ENCODE measurements at regions not wholly inside any gene's neighbourhood (a gene's known extent, or its start where the extent isn't known, plus 50 kb on each side); places are given as distances from the start of the nearest gene placed in this dataset.
A peak's percentile ranks its signal among the peaks of the same experiment; 100 is the strongest.
"Not testable (repeated sequence)": the region's sequence is repeated elsewhere in the genome, so short reads cannot be mapped to it uniquely, and the experiment has no call there.

DNA sequence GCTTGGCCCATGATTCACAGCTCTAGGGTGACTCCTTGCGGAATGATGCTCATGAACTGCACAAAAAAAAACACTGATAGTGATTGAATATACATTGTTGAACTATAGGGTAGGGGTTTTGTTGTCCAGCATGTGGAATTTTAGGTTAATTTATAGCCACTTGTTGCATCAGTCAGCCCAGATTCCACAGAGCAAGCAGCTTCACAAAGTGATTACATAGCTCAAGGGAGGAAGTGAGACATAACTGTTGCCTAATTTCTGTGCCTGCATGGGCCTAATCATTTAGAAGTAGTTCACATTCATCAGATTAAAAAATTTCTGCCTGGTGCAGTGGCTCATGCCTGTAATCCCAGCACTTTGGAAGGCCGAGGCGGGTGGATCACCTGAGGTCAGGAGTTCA is 142.2 kb upstream of the ZNF722 start:
- H2AK5ac ChIP-seq (ENCODE audit: low read length); H2BK120ac ChIP-seq (ENCODE audit: low read depth, low read length); H3K56ac ChIP-seq (ENCODE audit: low read length); H2BK5ac ChIP-seq (ENCODE audit: low read length); H3K4me2 ChIP-seq (ENCODE audit: low read length); H3K4me1 ChIP-seq (ENCODE audit: control insufficient read depth, low read depth, low read length); H2BK15ac ChIP-seq (replicated peaks; ENCODE audit: low read depth); H3K4ac ChIP-seq (ENCODE audit: low read depth, low read length); H3K36me3 ChIP-seq (ENCODE audit: control insufficient read depth, insufficient read depth, low read length); H3K18ac ChIP-seq (ENCODE audit: low read length); H3K27me3 ChIP-seq (ENCODE audit: insufficient read depth, low read length, poor library complexity); H3K23ac ChIP-seq (ENCODE audit: low read length); H3K79me2 ChIP-seq (ENCODE audit: control insufficient read depth, insufficient read depth, low read length); H4K5ac ChIP-seq (ENCODE audit: low read length); H3K27ac ChIP-seq (ENCODE audit: low read depth, low read length); H3K79me1 ChIP-seq (ENCODE audit: low read length); H3K4me3 ChIP-seq (ENCODE audit: low read length); H4K8ac ChIP-seq (ENCODE audit: low read depth, low read length); DNase-seq; H3K9ac ChIP-seq (ENCODE audit: low read length): not testable (repeated sequence)
- no CpG with 5 or more reads among the region's 3 CpGs for WGBS (ENCODE audit: extremely low coverage, insufficient coverage, low lambda C conversion rate)

DNA sequence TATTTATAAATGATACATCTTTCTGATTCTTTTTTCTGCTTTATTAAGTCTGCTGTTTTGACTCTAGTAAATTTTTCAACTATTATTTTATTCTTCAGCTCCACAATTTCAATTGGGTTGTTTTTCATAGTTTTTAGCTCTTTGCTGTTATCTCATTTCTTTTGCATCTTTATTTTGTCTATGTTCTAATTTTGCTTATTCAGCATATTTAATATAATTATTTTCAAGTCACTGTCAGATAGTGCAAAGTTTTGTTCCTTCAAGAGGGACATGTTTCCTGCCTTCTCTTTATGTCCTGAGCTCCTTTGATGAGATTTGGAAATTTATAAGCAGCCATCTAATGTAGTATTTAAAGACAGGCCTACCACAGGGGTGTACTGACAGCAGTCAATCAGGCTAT is 131.5 kb upstream of the ZNF722 start:
- H2BK15ac ChIP-seq (replicated peaks; ENCODE audit: low read depth): no peak overlapping the region
- no peak overlapping the region for H3K56ac ChIP-seq (ENCODE audit: low read length)
- no peak overlapping the region for H2BK5ac ChIP-seq (ENCODE audit: low read length)
- no peak overlapping the region for H3K4me2 ChIP-seq (ENCODE audit: low read length)
- no peak overlapping the region for H3K18ac ChIP-seq (ENCODE audit: low read length)
- no peak overlapping the region for H3K23ac ChIP-seq (ENCODE audit: low read length)
- H3K36me3 ChIP-seq (ENCODE audit: control insufficient read depth, insufficient read depth, low read length): no peaks in the 10 kb centered on the region
- no peaks in the 10 kb centered on the region for H3K79me1 ChIP-seq (ENCODE audit: low read length)
- no peak overlapping the region for H2AK5ac ChIP-seq (ENCODE audit: low read length)
- H3K9ac ChIP-seq (ENCODE audit: low read length): no peak overlapping the region
- H3K4me1 ChIP-seq (ENCODE audit: control insufficient read depth, low read depth, low read length): no peaks in the 10 kb centered on the region
- H2BK120ac ChIP-seq (ENCODE audit: low read depth, low read length): no peak overlapping the region
- DNase-seq: no peak
- no peak overlapping the region for H4K8ac ChIP-seq (ENCODE audit: low read depth, low read length)
- no peak overlapping the region for H3K27ac ChIP-seq (ENCODE audit: low read depth, low read length)
- no peak overlapping the region for H3K4ac ChIP-seq (ENCODE audit: low read depth, low read length)
- no peak overlapping the region for H3K4me3 ChIP-seq (ENCODE audit: low read length)
- H3K79me2 ChIP-seq (ENCODE audit: control insufficient read depth, insufficient read depth, low read length): no peaks in the 10 kb centered on the region
- no peaks in the 10 kb centered on the region for H3K27me3 ChIP-seq (ENCODE audit: insufficient read depth, low read length, poor library complexity)
- no peak overlapping the region for H4K5ac ChIP-seq (ENCODE audit: low read length)

DNA sequence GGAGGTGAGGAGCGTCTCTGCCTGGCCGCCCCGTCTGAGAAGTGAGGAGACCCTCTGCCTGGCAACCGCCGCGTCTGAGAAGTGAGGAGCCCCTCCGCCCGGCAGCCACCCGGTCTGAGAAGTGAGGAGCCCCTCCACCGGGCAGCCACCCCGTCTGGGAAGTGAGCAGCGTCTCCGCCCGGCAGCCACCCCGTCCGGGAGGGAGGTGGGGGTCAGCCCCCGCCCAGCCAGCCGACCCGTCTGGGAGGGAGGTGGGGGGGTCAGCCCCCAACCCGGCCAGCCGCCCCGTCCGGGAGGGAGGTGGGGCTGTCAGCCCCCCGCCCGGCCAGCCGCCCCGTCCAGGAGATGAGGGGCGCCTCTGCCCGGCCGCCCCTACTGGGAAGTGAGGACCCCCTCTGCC is 124.4 kb upstream of the ZNF722 start:
- WGBS (ENCODE audit: extremely low coverage, insufficient coverage, low lambda C conversion rate): no CpG with 5 or more reads among the region's 30 CpGs
- not testable (repeated sequence) for H3K79me2 ChIP-seq (ENCODE audit: control insufficient read depth, insufficient read depth, low read length); H4K5ac ChIP-seq (ENCODE audit: low read length); H3K36me3 ChIP-seq (ENCODE audit: control insufficient read depth, insufficient read depth, low read length); H3K4me3 ChIP-seq (ENCODE audit: low read length); DNase-seq; H3K4ac ChIP-seq (ENCODE audit: low read depth, low read length); H2BK5ac ChIP-seq (ENCODE audit: low read length); H4K8ac ChIP-seq (ENCODE audit: low read depth, low read length); H2AK5ac ChIP-seq (ENCODE audit: low read length); H3K79me1 ChIP-seq (ENCODE audit: low read length); H3K27me3 ChIP-seq (ENCODE audit: insufficient read depth, low read length, poor library complexity); H3K56ac ChIP-seq (ENCODE audit: low read length); H3K18ac ChIP-seq (ENCODE audit: low read length); H2BK15ac ChIP-seq (replicated peaks; ENCODE audit: low read depth); H3K4me1 ChIP-seq (ENCODE audit: control insufficient read depth, low read depth, low read length); H2BK120ac ChIP-seq (ENCODE audit: low read depth, low read length); H3K4me2 ChIP-seq (ENCODE audit: low read length); H3K23ac ChIP-seq (ENCODE audit: low read length); H3K9ac ChIP-seq (ENCODE audit: low read length); H3K27ac ChIP-seq (ENCODE audit: low read depth, low read length)

DNA sequence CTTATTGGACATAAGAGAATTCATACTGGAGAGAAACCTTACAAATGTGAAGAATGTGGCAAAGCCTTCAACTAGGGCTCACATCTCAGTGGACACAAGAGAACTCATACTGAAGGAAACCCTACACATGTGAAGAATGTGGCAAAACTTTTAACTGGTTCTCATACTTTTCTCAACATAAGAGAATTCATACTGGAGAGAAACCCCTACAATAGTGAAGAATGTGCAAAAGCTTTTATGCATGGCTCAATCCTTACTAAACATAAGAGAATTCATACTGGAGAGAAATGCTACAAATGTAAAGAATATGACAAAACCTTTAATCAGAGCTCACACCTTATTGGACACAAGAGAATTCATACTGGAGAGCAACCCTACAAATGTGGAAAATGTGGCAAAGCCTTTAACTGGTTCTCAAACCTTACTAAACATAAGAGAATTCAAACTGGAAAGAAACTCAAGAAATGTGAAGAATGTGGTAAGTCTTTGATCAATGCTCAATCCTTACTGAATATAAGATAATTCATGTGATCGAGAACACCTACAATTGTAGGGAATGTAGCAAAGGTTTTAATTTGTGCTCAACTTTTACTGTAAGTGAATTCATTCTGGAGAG is 121.8 kb upstream of the ZNF722 start:
- H2BK120ac ChIP-seq (ENCODE audit: low read depth, low read length): no peak overlapping the region
- no peak overlapping the region for H3K4me3 ChIP-seq (ENCODE audit: low read length)
- peak; percentile 0 for DNase-seq
- H3K27ac ChIP-seq (ENCODE audit: low read depth, low read length): no peak overlapping the region
- no peak overlapping the region for H4K8ac ChIP-seq (ENCODE audit: low read depth, low read length)
- H3K56ac ChIP-seq (ENCODE audit: low read length): no peak overlapping the region
- H2BK15ac ChIP-seq (replicated peaks; ENCODE audit: low read depth): no peak overlapping the region
- H3K79me1 ChIP-seq (ENCODE audit: low read length): no peaks in the 10 kb centered on the region
- no peak overlapping the region for H2BK5ac ChIP-seq (ENCODE audit: low read length)
- H3K18ac ChIP-seq (ENCODE audit: low read length): no peak overlapping the region
- H3K36me3 ChIP-seq (ENCODE audit: control insufficient read depth, insufficient read depth, low read length): no peaks in the 10 kb centered on the region
- no peak overlapping the region for H2AK5ac ChIP-seq (ENCODE audit: low read length)
- no peaks in the 10 kb centered on the region for H3K79me2 ChIP-seq (ENCODE audit: control insufficient read depth, insufficient read depth, low read length)
- no peaks in the 10 kb centered on the region for H3K4me1 ChIP-seq (ENCODE audit: control insufficient read depth, low read depth, low read length)
- no peaks in the 10 kb centered on the region for H3K27me3 ChIP-seq (ENCODE audit: insufficient read depth, low read length, poor library complexity)
- no peak overlapping the region for H3K9ac ChIP-seq (ENCODE audit: low read length)
- H3K4ac ChIP-seq (ENCODE audit: low read depth, low read length): no peak overlapping the region
- no peak overlapping the region for H3K4me2 ChIP-seq (ENCODE audit: low read length)
- no peak overlapping the region for H3K23ac ChIP-seq (ENCODE audit: low read length)
- H4K5ac ChIP-seq (ENCODE audit: low read length): no peak overlapping the region
- WGBS (ENCODE audit: extremely low coverage, insufficient coverage, low lambda C conversion rate): no CpG with 5 or more reads among the region's 1 CpG

DNA sequence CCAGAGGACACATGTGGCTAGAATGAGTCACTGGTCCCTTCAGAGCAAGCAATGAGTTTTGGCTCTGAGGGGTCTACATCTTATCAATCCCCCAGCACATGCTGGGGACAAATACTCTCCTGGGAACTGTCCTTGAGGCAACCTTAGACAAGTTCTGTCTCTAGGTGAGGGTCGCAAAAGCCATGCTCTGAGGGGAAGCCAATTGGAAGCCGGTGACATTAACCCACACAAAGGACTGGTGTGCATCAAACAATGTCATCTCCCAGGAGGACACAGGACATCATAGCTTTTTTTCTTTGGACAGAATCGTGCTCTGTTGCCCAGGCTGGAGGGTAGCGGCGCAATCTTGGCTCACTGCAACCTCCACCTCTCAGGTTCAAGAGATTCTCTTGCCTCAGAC is 111.6 kb upstream of the ZNF722 start:
- Histone ChIP-seq H3K9ac (ENCODE audit: low read length) (no peak overlapping the region), H3K4me2 (ENCODE audit: low read length) (no peak overlapping the region), H3K27ac (ENCODE audit: low read depth, low read length) (no peak overlapping the region), H3K79me2 (ENCODE audit: control insufficient read depth, insufficient read depth, low read length) (no peaks in the 10 kb centered on the region), H2BK120ac (ENCODE audit: low read depth, low read length) (no peak overlapping the region), H4K5ac (ENCODE audit: low read length) (no peak overlapping the region), H3K79me1 (ENCODE audit: low read length) (no peaks in the 10 kb centered on the region), H2BK5ac (ENCODE audit: low read length) (no peak overlapping the region), H3K4ac (ENCODE audit: low read depth, low read length) (no peak overlapping the region), H3K56ac (ENCODE audit: low read length) (no peak overlapping the region), H3K23ac (ENCODE audit: low read length) (no peak overlapping the region), H3K18ac (ENCODE audit: low read length) (no peak overlapping the region), H3K27me3 (ENCODE audit: insufficient read depth, low read length, poor library complexity) (no peaks in the 10 kb centered on the region), H3K36me3 (ENCODE audit: control insufficient read depth, insufficient read depth, low read length) (no peaks in the 10 kb centered on the region), H3K4me3 (ENCODE audit: low read length) (no peak overlapping the region), H3K4me1 (ENCODE audit: control insufficient read depth, low read depth, low read length) (no peaks in the 10 kb centered on the region), H4K8ac (ENCODE audit: low read depth, low read length) (no peak overlapping the region), H2AK5ac (ENCODE audit: low read length) (no peak overlapping the region), H2BK15ac (replicated peaks; ENCODE audit: low read depth) (no peak overlapping the region)
- no peak for DNase-seq
- WGBS (ENCODE audit: extremely low coverage, insufficient coverage, low lambda C conversion rate): no CpG with 5 or more reads among the region's 5 CpGs

DNA sequence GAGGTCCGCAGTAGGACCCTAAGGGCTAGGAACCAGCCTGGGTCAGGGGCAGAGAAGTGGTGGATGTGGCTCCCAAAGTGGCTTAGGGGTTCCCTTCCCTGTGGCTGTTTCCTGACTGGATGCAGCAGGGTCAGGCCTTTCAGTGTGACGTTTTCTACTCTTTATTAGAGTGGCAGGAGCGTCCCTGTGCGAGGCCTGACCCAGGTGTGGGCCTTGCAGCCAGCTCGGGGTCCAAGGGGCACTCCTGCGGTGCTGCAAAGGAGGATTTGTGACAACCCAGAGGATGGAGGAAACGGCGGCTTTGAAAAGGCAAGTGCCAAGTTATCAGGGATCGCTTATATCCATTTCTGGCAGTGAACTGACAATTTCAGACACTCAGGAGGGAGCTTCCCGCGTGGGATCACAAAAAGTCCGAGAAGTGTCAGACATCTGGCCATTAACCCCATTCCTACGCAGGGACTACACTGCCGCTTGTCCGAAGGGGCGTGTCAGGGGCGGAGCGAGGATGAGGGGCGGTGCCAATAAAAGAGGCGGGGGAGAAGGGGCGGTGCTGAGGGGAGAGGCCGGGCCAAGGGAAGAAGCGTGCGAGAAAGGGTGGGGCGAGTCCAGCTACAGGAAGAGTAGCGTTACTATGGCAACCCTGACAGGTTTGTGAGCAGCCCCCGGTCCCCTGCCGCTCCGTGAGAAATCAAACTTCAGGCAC is 98.8 kb upstream of the ZNF722 start:
- no peak overlapping the region for H3K4me2 ChIP-seq (ENCODE audit: low read length)
- no peak overlapping the region for H2BK5ac ChIP-seq (ENCODE audit: low read length)
- no peak overlapping the region for H3K23ac ChIP-seq (ENCODE audit: low read length)
- H2BK120ac ChIP-seq (ENCODE audit: low read depth, low read length): no peak overlapping the region
- H3K36me3 ChIP-seq (ENCODE audit: control insufficient read depth, insufficient read depth, low read length): no peaks in the 10 kb centered on the region
- H3K4me1 ChIP-seq (ENCODE audit: control insufficient read depth, low read depth, low read length): no peaks in the 10 kb centered on the region
- WGBS (ENCODE audit: extremely low coverage, insufficient coverage, low lambda C conversion rate): no CpG with 5 or more reads among the region's 29 CpGs
- no peak overlapping the region for H3K9ac ChIP-seq (ENCODE audit: low read length)
- H2BK15ac ChIP-seq (replicated peaks; ENCODE audit: low read depth): no peak overlapping the region
- no peak overlapping the region for H4K8ac ChIP-seq (ENCODE audit: low read depth, low read length)
- DNase-seq: no peak
- H3K79me2 ChIP-seq (ENCODE audit: control insufficient read depth, insufficient read depth, low read length): no peaks in the 10 kb centered on the region
- no peaks in the 10 kb centered on the region for H3K27me3 ChIP-seq (ENCODE audit: insufficient read depth, low read length, poor library complexity)
- no peak overlapping the region for H3K27ac ChIP-seq (ENCODE audit: low read depth, low read length)
- no peak overlapping the region for H3K18ac ChIP-seq (ENCODE audit: low read length)
- H2AK5ac ChIP-seq (ENCODE audit: low read length): no peak overlapping the region
- H3K79me1 ChIP-seq (ENCODE audit: low read length): no peaks in the 10 kb centered on the region
- H4K5ac ChIP-seq (ENCODE audit: low read length): no peak overlapping the region
- no peak overlapping the region for H3K4me3 ChIP-seq (ENCODE audit: low read length)
- H3K4ac ChIP-seq (ENCODE audit: low read depth, low read length): no peak overlapping the region
- no peak overlapping the region for H3K56ac ChIP-seq (ENCODE audit: low read length)
